ENCODE measurements at regions not wholly inside any gene's neighbourhood (a gene's known extent, or its start where the extent isn't known, plus 50 kb on each side); places are given as distances from the start of the nearest gene placed in this dataset.

GRCh38 chr4:111282035-111282434 is 659.2 kb upstream of the PITX2 start:
- Histone ChIP-seq H3K4me1 (replicated peaks in 1 of 2) (no peaks in the 10 kb centered on the region), H3K27ac (no peak overlapping the region), H3K9me3 (replicated peaks in 1 of 3) (no peaks in the 10 kb centered on the region), H3K27me3 (no peaks in the 10 kb centered on the region), H3K4me3 (no peak overlapping the region), H3K36me3 (replicated peaks in 1 of 2) (no peaks in the 10 kb centered on the region)
- intact Hi-C loops (cut with DNase I), result no loop called here
- no peak for DNase-seq
- no peak for TF ChIP-seq CTCF (IDR thresholded peaks at IDR 0.05)
- no peak for TF ChIP-seq POLR2A (IDR thresholded peaks at IDR 0.05)
- WGBS, 4 donors, result 50 to 59% (median 55%) methylated on average over 1 of the region's 1 CpG

DNA sequence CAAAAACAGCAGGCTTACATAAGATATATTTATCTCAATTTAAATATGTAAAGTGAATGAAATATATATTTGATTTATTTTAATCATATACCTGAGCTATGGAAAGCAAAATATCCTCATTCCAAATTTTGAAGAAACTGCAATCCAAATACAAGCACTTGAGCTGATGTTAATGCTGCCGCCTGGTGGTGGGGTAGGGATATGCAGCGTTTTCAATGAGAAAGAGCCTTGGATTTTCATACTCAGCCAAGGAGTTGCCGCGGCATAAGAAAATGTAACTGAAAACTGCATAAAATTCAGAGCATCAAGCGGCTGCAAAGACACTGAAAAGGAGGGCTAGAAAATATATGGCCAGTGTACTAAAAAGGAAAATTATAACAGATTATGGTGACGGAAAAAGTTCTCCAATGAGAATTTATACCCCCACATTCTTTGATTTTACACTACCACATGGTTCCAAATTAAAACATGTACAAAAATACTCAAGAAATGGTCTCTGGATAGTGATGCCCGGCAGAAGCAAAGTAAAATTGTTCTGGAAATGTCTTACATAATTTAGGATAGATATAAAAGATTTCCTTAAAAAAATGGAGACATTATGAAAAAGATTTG is 660.3 kb upstream of the PITX2 start:
- WGBS, 4 donors, result 17 to 23% (median 20%) methylated on average over 7 of the region's 7 CpGs
- intact Hi-C loops (cut with DNase I), result no loop called here
- Histone ChIP-seq H3K4me1 (replicated peaks in 1 of 2) (no peaks in the 10 kb centered on the region), H3K4me3 (no peak overlapping the region), H3K27me3 (no peaks in the 10 kb centered on the region), H3K9me3 (replicated peaks in 1 of 3) (no peaks in the 10 kb centered on the region), H3K27ac (no peak overlapping the region), H3K36me3 (replicated peaks in 1 of 2) (no peaks in the 10 kb centered on the region)
- DNase-seq, result peak; percentile 31 to 76 (median 61)
- TF ChIP-seq CTCF (IDR thresholded peaks at IDR 0.05), result peak; percentile 55 to 71 (median 64)
- no peak for TF ChIP-seq POLR2A (IDR thresholded peaks at IDR 0.05)

- no peak overlapping the region for H3K4me3 ChIP-seq
- TF ChIP-seq POLR2A (IDR thresholded peaks at IDR 0.05) (no peak), CTCF (IDR thresholded peaks at IDR 0.05) (no peak)
- DNase-seq, result no peak
- H3K4me1 ChIP-seq (replicated peaks in 1 of 2), result no peaks in the 10 kb centered on the region
- H3K36me3 ChIP-seq (replicated peaks in 1 of 2), result no peaks in the 10 kb centered on the region
- H3K27ac ChIP-seq, result no peak overlapping the region
- peaks cover 0 to 4% (median 0%) of the 10 kb centered on the region in 3 donors for H3K9me3 ChIP-seq (replicated peaks in 1 of 3)
- intact Hi-C loops (cut with DNase I), result no loop called here
- WGBS, 4 donors, result 79 to 88% (median 86%) methylated on average over 1 of the region's 1 CpG
- H3K27me3 ChIP-seq, result no peaks in the 10 kb centered on the region
These were observed 673.6 kb upstream of the PITX2 start for GRCh38 chr4:111296466-111296865.

DNA sequence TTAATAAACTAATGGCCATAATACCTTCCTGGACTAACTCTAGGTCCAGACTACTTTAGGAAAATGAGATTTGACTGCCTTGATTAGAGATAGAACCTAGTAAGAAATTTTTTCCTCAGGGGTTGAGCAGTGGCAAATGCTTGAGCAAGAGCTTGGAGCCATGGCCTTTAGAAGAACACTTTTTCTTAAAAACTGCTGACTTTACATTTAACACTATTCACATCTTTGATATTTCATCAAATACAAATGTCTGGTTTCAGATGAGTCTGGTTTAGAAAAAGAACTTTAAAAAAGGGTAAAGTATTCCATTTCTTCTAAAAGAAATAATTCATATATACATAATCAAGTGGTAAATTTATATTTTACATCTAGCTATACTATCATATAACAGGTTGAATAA is 680.9 kb upstream of the PITX2 start:
- no peak for DNase-seq
- intact Hi-C loops (cut with DNase I), result no loop called here

More for the DNA sequence above, 680.9 kb upstream of the PITX2 start:
- Histone ChIP-seq H3K9me3 (replicated peaks in 1 of 3) (no peaks in the 10 kb centered on the region), H3K36me3 (replicated peaks in 1 of 2) (no peaks in the 10 kb centered on the region), H3K27ac (no peak overlapping the region), H3K4me1 (replicated peaks in 1 of 2) (no peaks in the 10 kb centered on the region), H3K4me3 (no peak overlapping the region), H3K27me3 (no peaks in the 10 kb centered on the region)
- no peak for TF ChIP-seq POLR2A (IDR thresholded peaks at IDR 0.05)
- TF ChIP-seq CTCF (IDR thresholded peaks at IDR 0.05), result no peak
